ENCODE measurements at regions not wholly inside any gene's neighbourhood (a gene's known extent, or its start where the extent isn't known, plus 50 kb on each side); places are given as distances from the start of the nearest gene placed in this dataset.

- H2BK15ac ChIP-seq (ENCODE audit: low read depth, low read length) = no peak overlapping the region
- no peaks in the 10 kb centered on the region for H3K79me1 ChIP-seq (ENCODE audit: insufficient read depth, low read depth, low read length, poor library complexity, severe bottlenecking)
- no CpG with 5 or more reads among the region's 1 CpG for WGBS (ENCODE audit: extremely low coverage, insufficient read length, low lambda C conversion rate)
- H4K8ac ChIP-seq (replicated peaks; ENCODE audit: insufficient read length, low read depth, low read length) = no peak overlapping the region
- no peak overlapping the region for H4K91ac ChIP-seq (ENCODE audit: insufficient read length, low read depth, low read length)
- Mint-ChIP-seq H3K9me3 (peaks cover 5 to 6% of the 10 kb centered on the region in 2 experiments; a peak in 4 of 5 replicates), H3K27me3 (ENCODE audit: low read depth) (peaks cover 3% of the 10 kb centered on the region; the same call in 1 of the 2 replicates), H3K27ac (no peak overlapping the region), H3K4me3 (no peak overlapping the region), H3K4me1 (no peaks in the 10 kb centered on the region; a peak in 1 of 4 replicates), H3K36me3 (ENCODE audit: insufficient read depth in 1 of 3, low read depth in 3 of 3) (no peaks in the 10 kb centered on the region)
- no peak overlapping the region for H3K27ac ChIP-seq (ENCODE audit: insufficient read length, low read depth, low read length)
- H2AK5ac ChIP-seq (ENCODE audit: insufficient read length, low read length) = no peak overlapping the region
- no peak overlapping the region for H3K4me2 ChIP-seq (ENCODE audit: insufficient read depth, insufficient read length, low read length)
- no peak overlapping the region for H3K4ac ChIP-seq (ENCODE audit: low read depth, low read length)
- H2BK5ac ChIP-seq (ENCODE audit: insufficient read length, low read length) = no peak overlapping the region
- H4K5ac ChIP-seq (ENCODE audit: insufficient read length, low read depth, low read length) = no peak overlapping the region
- no peak overlapping the region for H2BK12ac ChIP-seq (ENCODE audit: insufficient read length, low read depth, low read length)
- H3K79me2 ChIP-seq (ENCODE audit: insufficient read depth, low read length) = no peaks in the 10 kb centered on the region
- no peak overlapping the region for H2AFZ ChIP-seq (ENCODE audit: low read length)
- H3K14ac ChIP-seq (ENCODE audit: insufficient read depth, low read length) = no peak overlapping the region
- H2BK120ac ChIP-seq (ENCODE audit: low read depth, low read length, poor library complexity, severe bottlenecking) = no peak overlapping the region
- H3K27me3 ChIP-seq (ENCODE audit: insufficient read depth, low read length) = no peaks in the 10 kb centered on the region
- H4K20me1 ChIP-seq (ENCODE audit: control insufficient read depth, insufficient read depth, insufficient read length) = no peaks in the 10 kb centered on the region
- no peaks in the 10 kb centered on the region for H3K9me3 ChIP-seq (ENCODE audit: control insufficient read depth, low read depth, low read length)
- TF ChIP-seq, protein P1, sequence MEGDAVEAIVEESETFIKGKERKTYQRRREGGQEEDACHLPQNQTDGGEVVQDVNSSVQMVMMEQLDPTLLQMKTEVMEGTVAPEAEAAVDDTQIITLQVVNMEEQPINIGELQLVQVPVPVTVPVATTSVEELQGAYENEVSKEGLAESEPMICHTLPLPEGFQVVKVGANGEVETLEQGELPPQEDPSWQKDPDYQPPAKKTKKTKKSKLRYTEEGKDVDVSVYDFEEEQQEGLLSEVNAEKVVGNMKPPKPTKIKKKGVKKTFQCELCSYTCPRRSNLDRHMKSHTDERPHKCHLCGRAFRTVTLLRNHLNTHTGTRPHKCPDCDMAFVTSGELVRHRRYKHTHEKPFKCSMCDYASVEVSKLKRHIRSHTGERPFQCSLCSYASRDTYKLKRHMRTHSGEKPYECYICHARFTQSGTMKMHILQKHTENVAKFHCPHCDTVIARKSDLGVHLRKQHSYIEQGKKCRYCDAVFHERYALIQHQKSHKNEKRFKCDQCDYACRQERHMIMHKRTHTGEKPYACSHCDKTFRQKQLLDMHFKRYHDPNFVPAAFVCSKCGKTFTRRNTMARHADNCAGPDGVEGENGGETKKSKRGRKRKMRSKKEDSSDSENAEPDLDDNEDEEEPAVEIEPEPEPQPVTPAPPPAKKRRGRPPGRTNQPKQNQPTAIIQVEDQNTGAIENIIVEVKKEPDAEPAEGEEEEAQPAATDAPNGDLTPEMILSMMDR (conservative IDR thresholded peaks at IDR 0.05) = no peak
- no peaks in the 10 kb centered on the region for H3K4me1 ChIP-seq (ENCODE audit: insufficient read depth, low read length)
- H2BK20ac ChIP-seq (ENCODE audit: low read depth, low read length, poor library complexity, severe bottlenecking) = no peak overlapping the region
- H3K56ac ChIP-seq (ENCODE audit: insufficient read length, low read depth, low read length) = no peak overlapping the region
- H3K18ac ChIP-seq (ENCODE audit: insufficient read length, low read depth, low read length) = no peak overlapping the region
- H3K23ac ChIP-seq (ENCODE audit: insufficient read length, low read depth, low read length) = no peak overlapping the region
- DNase-seq = no peak
- no peaks in the 10 kb centered on the region for H3K23me2 ChIP-seq (ENCODE audit: insufficient read length, low read depth, low read length, poor library complexity, severe bottlenecking)
- no peak overlapping the region for H3K9ac ChIP-seq (ENCODE audit: extremely low read depth, insufficient read length, low read length)
- H3T11ph ChIP-seq (ENCODE audit: low read length) = no peak overlapping the region
These were observed 235.1 kb upstream of the ADAMTSL1 start for GRCh38 chr9:18238752-18239447.
